PFSK-1 (cell line): ENCODE measurements at regions not wholly inside any gene's neighbourhood (a gene's known extent, or its start where the extent isn't known, plus 50 kb on each side); places are given as distances from the start of the nearest gene placed in this dataset.

Experiments
- FOXP2 ChIP-seq: optimal IDR thresholded peaks from 2 replicates; pipeline ENCODE3; 2011; ENCODE audit warnings: borderline replicate concordance, control low read depth, inconsistent platforms; ENCODE audit not compliant: insufficient read depth; ENCODE audit errors: extremely low read length, extremely low read depth
- POLR2AphosphoS5 ChIP-seq: IDR thresholded peaks from 2 replicates; pipeline ENCODE4 v1.6.1; 2012; ENCODE audit warnings: low read depth, mild to moderate bottlenecking, control low read depth, low read length, moderate library complexity
- SIN3A ChIP-seq: IDR thresholded peaks from 2 replicates; pipeline ENCODE4 v1.6.1; 2012; ENCODE audit warnings: mild to moderate bottlenecking, low read length, moderate library complexity, borderline replicate concordance; ENCODE audit not compliant: insufficient read depth
- TAF1 ChIP-seq: IDR thresholded peaks from 2 replicates; pipeline ENCODE4 v1.6.1; 2012; ENCODE audit warnings: low read length, control low read depth, borderline replicate concordance; ENCODE audit not compliant: insufficient read depth
- TF ChIP-seq, protein P1 (sequence below), 2 experiments: IDR thresholded peaks; 2 replicates each; pipeline versions ENCODE4 v1.6.1 to v1.8.0; 2011 to 2012; ENCODE audit warnings: low read depth in 2 of 2, low read length in 2 of 2, control low read depth in 1 of 2, inconsistent platforms in 1 of 2, mild to moderate bottlenecking in 1 of 2, moderate library complexity in 1 of 2; ENCODE audit not compliant: insufficient read depth in 1 of 2

DNA sequence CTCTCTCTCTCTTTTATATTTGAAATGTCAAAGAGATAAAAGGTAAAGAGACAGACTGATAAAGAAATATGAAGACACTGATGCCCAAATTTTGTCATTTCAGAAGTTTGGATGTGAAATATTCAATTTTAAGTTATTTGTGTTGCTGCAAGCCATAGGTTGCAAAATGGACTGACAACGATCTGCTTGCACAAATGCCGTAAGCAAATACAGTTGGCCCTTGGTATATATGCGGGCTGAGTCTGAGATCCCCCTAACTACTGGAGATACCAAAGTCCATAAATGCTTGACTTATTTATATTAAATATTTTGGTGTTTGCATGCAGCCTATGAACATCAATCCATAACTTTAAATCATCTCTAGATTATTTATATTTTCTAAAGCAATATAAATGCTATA, 1459.1 kb upstream of the ALCAM start:
- TF ChIP-seq SIN3A (no peak), FOXP2 (no peak), POLR2AphosphoS5 (no peak), TAF1 (no peak)
- TF ChIP-seq, protein P1, sequence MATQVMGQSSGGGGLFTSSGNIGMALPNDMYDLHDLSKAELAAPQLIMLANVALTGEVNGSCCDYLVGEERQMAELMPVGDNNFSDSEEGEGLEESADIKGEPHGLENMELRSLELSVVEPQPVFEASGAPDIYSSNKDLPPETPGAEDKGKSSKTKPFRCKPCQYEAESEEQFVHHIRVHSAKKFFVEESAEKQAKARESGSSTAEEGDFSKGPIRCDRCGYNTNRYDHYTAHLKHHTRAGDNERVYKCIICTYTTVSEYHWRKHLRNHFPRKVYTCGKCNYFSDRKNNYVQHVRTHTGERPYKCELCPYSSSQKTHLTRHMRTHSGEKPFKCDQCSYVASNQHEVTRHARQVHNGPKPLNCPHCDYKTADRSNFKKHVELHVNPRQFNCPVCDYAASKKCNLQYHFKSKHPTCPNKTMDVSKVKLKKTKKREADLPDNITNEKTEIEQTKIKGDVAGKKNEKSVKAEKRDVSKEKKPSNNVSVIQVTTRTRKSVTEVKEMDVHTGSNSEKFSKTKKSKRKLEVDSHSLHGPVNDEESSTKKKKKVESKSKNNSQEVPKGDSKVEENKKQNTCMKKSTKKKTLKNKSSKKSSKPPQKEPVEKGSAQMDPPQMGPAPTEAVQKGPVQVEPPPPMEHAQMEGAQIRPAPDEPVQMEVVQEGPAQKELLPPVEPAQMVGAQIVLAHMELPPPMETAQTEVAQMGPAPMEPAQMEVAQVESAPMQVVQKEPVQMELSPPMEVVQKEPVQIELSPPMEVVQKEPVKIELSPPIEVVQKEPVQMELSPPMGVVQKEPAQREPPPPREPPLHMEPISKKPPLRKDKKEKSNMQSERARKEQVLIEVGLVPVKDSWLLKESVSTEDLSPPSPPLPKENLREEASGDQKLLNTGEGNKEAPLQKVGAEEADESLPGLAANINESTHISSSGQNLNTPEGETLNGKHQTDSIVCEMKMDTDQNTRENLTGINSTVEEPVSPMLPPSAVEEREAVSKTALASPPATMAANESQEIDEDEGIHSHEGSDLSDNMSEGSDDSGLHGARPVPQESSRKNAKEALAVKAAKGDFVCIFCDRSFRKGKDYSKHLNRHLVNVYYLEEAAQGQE (IDR thresholded peaks at IDR 0.05; ENCODE audit: insufficient read depth in 1 of 2, low read depth in 2 of 2, low read length in 2 of 2), result no peak

DNA sequence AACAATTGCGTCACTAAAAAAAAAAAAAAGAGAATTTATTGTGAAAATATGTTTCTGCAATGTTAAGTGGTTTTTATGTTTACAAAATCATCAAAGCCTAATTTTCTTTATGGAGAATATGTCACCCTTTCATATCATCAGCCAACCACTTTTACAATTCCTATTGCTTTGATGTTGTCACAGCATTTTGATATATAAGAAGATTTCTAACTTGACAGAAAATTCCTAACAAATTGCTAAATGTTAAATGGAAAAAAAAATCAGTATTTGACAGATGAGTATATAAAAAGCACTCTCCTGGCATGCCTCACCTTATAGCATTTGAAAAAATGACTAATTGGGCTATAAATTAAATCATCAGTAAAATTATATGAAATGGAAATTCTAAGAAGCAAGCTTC, 1457.3 kb upstream of the ALCAM start:
- TF ChIP-seq SIN3A, result no peak
- TF ChIP-seq FOXP2, result no peak
- no peak for TF ChIP-seq TAF1
- no peak for TF ChIP-seq POLR2AphosphoS5
- TF ChIP-seq, protein P1 (IDR thresholded peaks at IDR 0.05; ENCODE audit: insufficient read depth in 1 of 2, low read depth in 2 of 2, low read length in 2 of 2), result no peak

DNA sequence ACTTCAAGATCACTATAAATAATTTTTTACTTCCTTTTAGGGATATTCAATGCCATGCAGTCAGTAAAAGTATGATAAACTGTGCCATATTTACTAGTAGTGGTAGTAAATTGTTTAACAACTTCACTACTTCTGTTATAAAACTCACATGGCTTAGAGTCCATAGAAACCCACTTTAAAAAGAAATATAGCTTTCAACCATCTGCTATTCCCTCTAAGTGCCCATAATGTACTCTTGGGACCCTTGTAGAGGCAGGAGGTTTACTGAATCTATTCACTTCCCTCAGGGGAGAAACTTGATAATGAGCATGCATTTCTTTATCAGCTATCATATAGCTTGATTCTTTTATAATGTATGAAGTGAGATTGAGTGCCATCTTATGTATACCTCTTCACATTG, 1448.4 kb upstream of the ALCAM start:
- no peak for TF ChIP-seq FOXP2
- no peak for TF ChIP-seq POLR2AphosphoS5
- TF ChIP-seq, protein P1 (IDR thresholded peaks at IDR 0.05; ENCODE audit: insufficient read depth in 1 of 2, low read depth in 2 of 2, low read length in 2 of 2), result no peak

DNA sequence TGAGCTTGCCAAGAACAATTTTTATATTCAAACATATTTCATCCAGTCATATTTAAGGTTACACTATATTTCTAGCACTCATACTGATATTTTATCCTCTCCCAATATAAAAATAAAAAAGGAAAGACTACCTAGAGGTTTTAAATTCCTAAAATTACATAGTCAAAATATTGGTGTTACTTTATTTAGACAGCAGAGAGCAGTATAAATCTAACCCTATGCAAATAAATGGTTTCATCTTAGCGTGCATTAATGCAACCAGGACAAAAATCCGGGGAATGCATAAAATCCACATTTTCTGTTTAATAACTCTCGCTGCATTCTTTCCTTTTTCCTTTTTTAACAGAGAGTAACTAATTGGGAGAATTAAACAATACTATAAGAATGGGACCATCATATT, 1447.4 kb upstream of the ALCAM start:
- TF ChIP-seq POLR2AphosphoS5, result no peak
- TF ChIP-seq, protein P1 (IDR thresholded peaks at IDR 0.05; ENCODE audit: insufficient read depth in 1 of 2, low read depth in 2 of 2, low read length in 2 of 2), result no peak
- no peak for TF ChIP-seq SIN3A
- TF ChIP-seq TAF1, result no peak
- TF ChIP-seq FOXP2, result no peak

DNA sequence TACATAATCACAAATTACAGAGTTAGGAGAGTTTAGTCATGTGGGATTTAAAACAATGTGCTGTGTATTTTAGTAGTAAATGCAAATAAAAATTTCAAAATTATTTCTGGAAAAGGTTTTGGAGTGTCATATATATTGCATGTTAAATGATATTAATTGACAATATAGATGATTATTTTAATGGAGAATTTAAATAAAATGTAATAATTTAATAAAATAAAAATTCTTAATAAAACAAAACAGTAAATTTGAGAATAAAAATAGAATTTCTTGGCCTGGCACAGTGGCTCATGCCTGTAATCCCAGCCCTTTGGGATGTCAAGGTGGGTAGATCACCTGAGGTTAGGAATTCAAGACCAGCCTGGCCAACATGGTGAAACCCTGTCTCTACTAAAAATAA, 1442.8 kb upstream of the ALCAM start:
- TF ChIP-seq SIN3A (no peak), POLR2AphosphoS5 (no peak)
